ENCODE measurements at regions not wholly inside any gene's neighbourhood (a gene's known extent, or its start where the extent isn't known, plus 50 kb on each side); places are given as distances from the start of the nearest gene placed in this dataset.

GRCh38 chr1:117747605-117748004 lies 141.8 kb downstream of the TENT5C start (continued):
- TF ChIP-seq ERF (CRISPR knock-in tag; IDR thresholded peaks at IDR 0.05), result no peak
- no peak for TF ChIP-seq MGA (IDR thresholded peaks at IDR 0.05)
- TF ChIP-seq RBM25 (IDR thresholded peaks at IDR 0.05; ENCODE audit: low read depth, low read length, severe bottlenecking), result no peak
